ENCODE measurements at regions not wholly inside any gene's neighbourhood (a gene's known extent, or its start where the extent isn't known, plus 50 kb on each side); places are given as distances from the start of the nearest gene placed in this dataset.

DNA sequence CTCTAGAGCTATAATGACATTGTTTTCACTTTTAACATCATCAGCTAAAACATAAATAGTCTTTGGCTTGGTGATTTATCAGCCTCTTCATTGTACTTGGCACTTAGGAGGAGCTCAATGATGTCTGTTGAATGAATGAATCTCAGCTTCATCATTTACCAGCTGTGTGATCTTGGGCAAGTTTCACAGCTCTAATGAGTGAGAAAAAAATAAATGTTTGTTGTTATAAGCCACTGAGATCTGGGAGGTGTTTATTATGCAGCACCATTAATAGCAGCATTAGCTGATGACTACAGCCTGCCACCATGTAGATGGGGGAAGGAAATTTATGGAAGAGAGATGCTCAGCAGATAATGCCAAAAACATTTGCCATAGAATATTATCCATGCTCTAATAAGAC lies 63.6 kb upstream of the C1QTNF7 start:
- Histone ChIP-seq H3K27ac (ENCODE audit: low read depth, low read length) (no peak overlapping the region), H3K4me3 (ENCODE audit: low read length) (no peak overlapping the region), H3K36me3 (ENCODE audit: insufficient read depth, low read length) (no peaks in the 10 kb centered on the region), H3K27me3 (ENCODE audit: insufficient read depth, low read length, poor library complexity, severe bottlenecking) (no peaks in the 10 kb centered on the region), H3K9me3 (ENCODE audit: low read length) (no peaks in the 10 kb centered on the region), H3K4me1 (ENCODE audit: insufficient read depth, low read length) (no peaks in the 10 kb centered on the region)
- ChIA-PET CTCF (no interaction called here), POLR2A (no interaction called here)
- Mint-ChIP-seq H3K4me1 (no peaks in the 10 kb centered on the region), H3K36me3 (peaks cover 0 to 5% (median 0%) of the 10 kb centered on the region in 3 donors), H3K27ac (no peak overlapping the region), H3K4me3 (no peak overlapping the region), H3K9me3 (no peaks in the 10 kb centered on the region), H3K27me3 (peaks cover 5 to 21% of the 10 kb centered on the region in 2 donors)
- DNase-seq = no peak

DNA sequence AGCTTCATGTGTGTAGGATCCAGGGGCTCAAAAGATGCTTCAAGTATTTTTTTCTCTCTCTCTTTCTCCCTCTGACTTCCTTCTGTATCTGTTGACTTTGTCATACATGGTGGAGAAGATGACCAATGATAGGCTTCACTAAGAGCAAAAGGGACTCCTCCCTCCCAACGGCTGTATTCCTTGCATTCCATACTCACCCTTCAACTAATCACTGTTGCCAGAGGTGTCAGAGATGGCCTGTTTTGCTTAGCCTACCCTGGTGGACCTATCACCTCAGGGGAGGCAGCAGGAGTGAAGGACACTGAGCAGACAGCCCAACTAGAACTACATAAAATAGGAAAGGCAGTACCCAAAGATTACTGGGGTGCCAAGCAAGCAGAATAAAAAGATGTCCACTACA lies 62.2 kb upstream of the C1QTNF7 start:
- Histone ChIP-seq H3K36me3 (ENCODE audit: insufficient read depth, low read length) (no peaks in the 10 kb centered on the region), H3K27ac (ENCODE audit: low read depth, low read length) (no peak overlapping the region), H3K4me3 (ENCODE audit: low read length) (no peak overlapping the region), H3K9me3 (ENCODE audit: low read length) (no peaks in the 10 kb centered on the region), H3K4me1 (ENCODE audit: insufficient read depth, low read length) (no peaks in the 10 kb centered on the region), H3K27me3 (ENCODE audit: insufficient read depth, low read length, poor library complexity, severe bottlenecking) (no peaks in the 10 kb centered on the region)
- peak overlapping the region in 1 of 8 donors; percentile 64 for H3K27ac Mint-ChIP-seq
- peaks cover 5 to 19% of the 10 kb centered on the region in 2 donors for H3K27me3 Mint-ChIP-seq
- ChIA-PET CTCF (no interaction called here), POLR2A (no interaction called here)
- H3K36me3 Mint-ChIP-seq = peaks cover 0 to 5% (median 0%) of the 10 kb centered on the region in 3 donors
- no peak overlapping the region for H3K4me3 Mint-ChIP-seq
- H3K4me1 Mint-ChIP-seq = no peaks in the 10 kb centered on the region
- H3K9me3 Mint-ChIP-seq = no peaks in the 10 kb centered on the region
- DNase-seq = no peak

DNA sequence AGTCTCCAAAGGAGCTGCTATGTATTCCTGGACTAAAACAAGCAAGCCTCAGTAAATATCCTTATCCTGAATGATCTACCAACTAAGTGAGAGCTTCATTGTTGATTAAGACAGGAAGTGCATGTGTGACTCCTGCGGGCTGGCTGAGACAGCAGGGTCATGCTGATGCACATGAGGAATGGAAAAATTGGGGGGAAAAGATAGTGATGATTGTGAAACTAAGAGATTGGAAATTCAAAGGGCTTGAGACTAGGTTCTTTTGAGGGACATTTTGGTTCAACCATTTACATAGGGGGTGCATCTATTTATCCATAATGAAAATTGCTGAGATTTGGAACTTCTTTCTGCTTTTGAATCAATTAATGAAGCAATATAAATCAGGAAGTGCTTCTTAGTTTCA lies 61.1 kb upstream of the C1QTNF7 start:
- H3K27me3 Mint-ChIP-seq = peaks cover 6 to 24% of the 10 kb centered on the region in 2 donors
- DNase-seq = no peak
- H3K4me3 ChIP-seq (ENCODE audit: low read length) = no peak overlapping the region
- H3K4me1 ChIP-seq (ENCODE audit: insufficient read depth, low read length) = no peaks in the 10 kb centered on the region
- CTCF ChIA-PET = interaction anchor here (0.9 kb wide), 1 partner anchor 11 kb away, joined by 3 read pairs; no protein-coding TSS in a partner anchor
- no peaks in the 10 kb centered on the region for H3K9me3 Mint-ChIP-seq
- no peaks in the 10 kb centered on the region for H3K27me3 ChIP-seq (ENCODE audit: insufficient read depth, low read length, poor library complexity, severe bottlenecking)
- no peaks in the 10 kb centered on the region for H3K36me3 ChIP-seq (ENCODE audit: insufficient read depth, low read length)
- no peak overlapping the region for H3K27ac Mint-ChIP-seq
- H3K36me3 Mint-ChIP-seq = peaks cover 0 to 5% (median 0%) of the 10 kb centered on the region in 3 donors
- H3K4me1 Mint-ChIP-seq = no peaks in the 10 kb centered on the region
- POLR2A ChIA-PET = no interaction called here
- H3K27ac ChIP-seq (ENCODE audit: low read depth, low read length) = no peak overlapping the region
- no peak overlapping the region for H3K4me3 Mint-ChIP-seq
- H3K9me3 ChIP-seq (ENCODE audit: low read length) = no peaks in the 10 kb centered on the region

DNA sequence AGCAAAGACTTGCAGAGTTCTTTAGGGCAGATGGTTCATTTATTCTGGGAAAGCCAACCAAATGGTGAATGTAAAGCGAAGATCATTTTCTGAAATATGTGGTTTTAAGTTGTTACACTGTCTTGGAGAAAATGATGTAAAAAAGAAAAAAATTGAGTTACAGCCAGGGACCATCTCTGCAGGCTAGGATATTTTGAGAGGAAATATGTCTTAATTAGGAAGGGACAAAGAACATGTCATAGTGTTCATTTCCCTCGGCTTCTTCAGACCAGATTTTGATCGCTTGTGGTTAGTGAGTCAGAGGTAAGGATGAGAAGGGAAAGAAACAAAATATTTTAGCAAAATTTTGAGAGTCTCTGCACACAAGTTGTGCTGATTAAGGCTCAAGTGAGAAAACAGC lies 59.0 kb upstream of the C1QTNF7 start:
- H3K27ac Mint-ChIP-seq = no peak overlapping the region
- DNase-seq = no peak
- no peaks in the 10 kb centered on the region for H3K9me3 Mint-ChIP-seq

DNA sequence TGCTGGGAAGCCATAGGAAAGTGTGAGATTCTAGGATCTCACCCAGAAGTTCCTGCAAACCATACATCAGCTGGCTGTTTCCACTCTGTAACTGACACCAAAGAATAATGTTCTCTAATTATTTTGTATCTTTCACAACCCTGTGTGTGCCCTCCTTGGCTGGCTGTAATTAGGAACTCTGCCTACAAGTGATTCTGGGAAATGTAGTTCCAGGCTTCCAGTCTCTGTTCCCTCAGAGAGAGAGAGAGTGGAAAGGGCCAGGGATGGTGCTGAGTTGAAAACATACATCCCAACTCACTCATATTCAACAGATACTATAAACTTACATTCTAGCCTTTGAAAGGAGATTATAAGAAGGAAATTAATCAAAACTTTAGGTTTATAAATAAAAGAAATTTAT lies 57.5 kb upstream of the C1QTNF7 start:
- Histone ChIP-seq H3K27me3 (ENCODE audit: insufficient read depth, low read length, poor library complexity, severe bottlenecking) (no peaks in the 10 kb centered on the region), H3K9me3 (ENCODE audit: low read length) (no peaks in the 10 kb centered on the region), H3K4me1 (ENCODE audit: insufficient read depth, low read length) (no peaks in the 10 kb centered on the region), H3K36me3 (ENCODE audit: insufficient read depth, low read length) (no peaks in the 10 kb centered on the region), H3K27ac (ENCODE audit: low read depth, low read length) (no peak overlapping the region), H3K4me3 (ENCODE audit: low read length) (no peak overlapping the region)
- Mint-ChIP-seq H3K36me3 (peaks cover 0 to 5% (median 0%) of the 10 kb centered on the region in 3 donors), H3K27ac (no peak overlapping the region), H3K9me3 (no peaks in the 10 kb centered on the region), H3K4me3 (no peak overlapping the region), H3K4me1 (no peaks in the 10 kb centered on the region), H3K27me3 (peaks cover 5 to 27% of the 10 kb centered on the region in 2 donors)
- POLR2A ChIA-PET = no interaction called here
- CTCF ChIA-PET = no interaction called here
- no peak for DNase-seq

More for the DNA sequence above, 59.0 kb upstream of the C1QTNF7 start:
- ChIA-PET CTCF (no interaction called here), POLR2A (no interaction called here)
- H3K9me3 ChIP-seq (ENCODE audit: low read length) = no peaks in the 10 kb centered on the region
- H3K27me3 ChIP-seq (ENCODE audit: insufficient read depth, low read length, poor library complexity, severe bottlenecking) = no peaks in the 10 kb centered on the region
- peaks cover 5 to 30% of the 10 kb centered on the region in 2 donors for H3K27me3 Mint-ChIP-seq
- no peaks in the 10 kb centered on the region for H3K4me1 Mint-ChIP-seq
- H3K4me1 ChIP-seq (ENCODE audit: insufficient read depth, low read length) = no peaks in the 10 kb centered on the region
- no peak overlapping the region for H3K4me3 ChIP-seq (ENCODE audit: low read length)
- H3K36me3 ChIP-seq (ENCODE audit: insufficient read depth, low read length) = no peaks in the 10 kb centered on the region
- no peak overlapping the region for H3K4me3 Mint-ChIP-seq
- peaks cover 0 to 5% (median 0%) of the 10 kb centered on the region in 3 donors for H3K36me3 Mint-ChIP-seq
- H3K27ac ChIP-seq (ENCODE audit: low read depth, low read length) = no peak overlapping the region

DNA sequence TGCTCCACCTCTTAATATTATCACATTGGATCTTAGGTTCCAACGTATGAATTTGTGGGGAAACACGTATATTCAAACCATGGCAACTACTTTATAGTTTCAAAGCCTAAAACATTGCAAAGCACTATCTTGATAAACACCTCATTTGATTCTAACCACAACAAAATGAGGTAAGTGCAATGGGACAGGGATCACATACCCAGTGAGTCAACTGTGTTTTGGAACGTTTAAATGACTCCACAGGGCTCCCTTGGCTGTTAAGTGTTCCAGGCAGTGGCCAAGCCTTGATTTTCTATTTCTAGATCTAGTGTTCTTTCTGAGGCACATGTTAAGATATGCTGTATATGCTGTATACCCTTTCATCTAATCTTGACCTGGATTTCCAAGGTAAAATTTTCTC lies 54.5 kb upstream of the C1QTNF7 start:
- H3K9me3 ChIP-seq (ENCODE audit: low read length) = no peaks in the 10 kb centered on the region
- H3K36me3 ChIP-seq (ENCODE audit: insufficient read depth, low read length) = no peaks in the 10 kb centered on the region
- POLR2A ChIA-PET = no interaction called here
- no peak overlapping the region for H3K4me3 Mint-ChIP-seq
- H3K4me3 ChIP-seq (ENCODE audit: low read length) = no peak overlapping the region
- CTCF ChIA-PET = no interaction called here
- no peaks in the 10 kb centered on the region for H3K27me3 ChIP-seq (ENCODE audit: insufficient read depth, low read length, poor library complexity, severe bottlenecking)
- no peak overlapping the region for H3K27ac ChIP-seq (ENCODE audit: low read depth, low read length)
- no peaks in the 10 kb centered on the region for H3K9me3 Mint-ChIP-seq
- no peak for DNase-seq
- H3K4me1 Mint-ChIP-seq = peaks cover 2 to 7% (median 5%) of the 10 kb centered on the region in 3 donors
- peaks cover 0 to 5% (median 0%) of the 10 kb centered on the region in 3 donors for H3K36me3 Mint-ChIP-seq
- H3K4me1 ChIP-seq (ENCODE audit: insufficient read depth, low read length) = peaks cover 8% of the 10 kb centered on the region
- H3K27ac Mint-ChIP-seq = no peak overlapping the region
- peaks cover 2 to 22% of the 10 kb centered on the region in 2 donors for H3K27me3 Mint-ChIP-seq

DNA sequence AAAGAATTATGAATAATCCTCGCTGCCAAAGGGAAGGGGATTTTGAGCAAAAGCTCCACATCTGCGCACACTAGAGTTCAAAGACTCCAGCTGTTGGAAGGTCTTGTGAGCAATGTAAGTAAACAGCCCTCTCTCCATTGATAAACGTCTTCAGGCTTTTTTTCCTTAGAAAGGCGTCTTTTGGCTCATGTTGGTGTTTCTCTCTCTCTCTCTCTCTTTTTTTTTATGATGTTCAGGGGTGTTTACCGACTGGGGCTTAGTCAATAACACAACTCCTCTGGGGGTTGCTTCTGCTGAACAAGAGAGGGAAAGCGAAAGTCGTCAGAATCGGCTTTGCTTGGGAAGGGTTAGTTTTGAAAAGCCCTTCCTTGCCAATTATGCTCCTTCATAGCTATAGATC lies 53.2 kb upstream of the C1QTNF7 start:
- Mint-ChIP-seq H3K4me3 (no peak overlapping the region), H3K27ac (no peak overlapping the region), H3K9me3 (no peaks in the 10 kb centered on the region), H3K27me3 (peaks cover 2 to 14% of the 10 kb centered on the region in 2 donors), H3K36me3 (no peaks in the 10 kb centered on the region), H3K4me1 (peaks cover 2 to 7% (median 5%) of the 10 kb centered on the region in 3 donors)
- Histone ChIP-seq H3K27me3 (ENCODE audit: insufficient read depth, low read length, poor library complexity, severe bottlenecking) (no peaks in the 10 kb centered on the region), H3K4me3 (ENCODE audit: low read length) (no peak overlapping the region), H3K27ac (ENCODE audit: low read depth, low read length) (no peak overlapping the region), H3K9me3 (ENCODE audit: low read length) (no peaks in the 10 kb centered on the region), H3K36me3 (ENCODE audit: insufficient read depth, low read length) (no peaks in the 10 kb centered on the region), H3K4me1 (ENCODE audit: insufficient read depth, low read length) (peaks cover 8% of the 10 kb centered on the region)
- no peak for DNase-seq
- ChIA-PET POLR2A (no interaction called here), CTCF (no interaction called here)

DNA sequence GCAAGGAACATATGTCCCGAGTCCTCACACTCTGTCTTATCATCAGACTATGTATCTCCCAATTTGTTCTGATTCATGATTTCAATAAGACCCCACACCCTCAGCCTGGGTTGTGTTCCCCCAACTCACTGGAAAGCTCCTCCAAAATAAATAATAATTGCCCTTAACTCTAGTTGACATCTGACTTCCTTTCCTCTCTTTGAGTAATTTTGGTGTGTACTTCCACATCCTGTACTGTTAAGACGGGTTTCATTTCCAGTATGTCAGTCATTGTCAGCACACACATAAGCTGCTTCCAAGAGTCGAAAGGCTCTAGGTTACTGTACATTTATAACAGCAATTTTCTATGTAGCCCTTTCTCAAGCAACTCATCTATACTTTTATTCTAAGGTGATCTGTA lies 52.2 kb upstream of the C1QTNF7 start:
- H3K36me3 ChIP-seq (ENCODE audit: insufficient read depth, low read length) = no peaks in the 10 kb centered on the region
- ChIA-PET POLR2A (no interaction called here), CTCF (no interaction called here)
- H3K4me1 Mint-ChIP-seq = peaks cover 2 to 7% (median 5%) of the 10 kb centered on the region in 3 donors
- H3K27ac Mint-ChIP-seq = no peak overlapping the region
- H3K36me3 Mint-ChIP-seq = no peaks in the 10 kb centered on the region
- no peaks in the 10 kb centered on the region for H3K9me3 Mint-ChIP-seq
- peaks cover 8% of the 10 kb centered on the region for H3K4me1 ChIP-seq (ENCODE audit: insufficient read depth, low read length)
- no peak overlapping the region for H3K4me3 ChIP-seq (ENCODE audit: low read length)
- H3K27me3 ChIP-seq (ENCODE audit: insufficient read depth, low read length, poor library complexity, severe bottlenecking) = no peaks in the 10 kb centered on the region
- H3K27me3 Mint-ChIP-seq = peaks cover 2 to 12% of the 10 kb centered on the region in 2 donors
- no peak overlapping the region for H3K27ac ChIP-seq (ENCODE audit: low read depth, low read length)
- no peak overlapping the region for H3K4me3 Mint-ChIP-seq
- no peaks in the 10 kb centered on the region for H3K9me3 ChIP-seq (ENCODE audit: low read length)
- no peak for DNase-seq

DNA sequence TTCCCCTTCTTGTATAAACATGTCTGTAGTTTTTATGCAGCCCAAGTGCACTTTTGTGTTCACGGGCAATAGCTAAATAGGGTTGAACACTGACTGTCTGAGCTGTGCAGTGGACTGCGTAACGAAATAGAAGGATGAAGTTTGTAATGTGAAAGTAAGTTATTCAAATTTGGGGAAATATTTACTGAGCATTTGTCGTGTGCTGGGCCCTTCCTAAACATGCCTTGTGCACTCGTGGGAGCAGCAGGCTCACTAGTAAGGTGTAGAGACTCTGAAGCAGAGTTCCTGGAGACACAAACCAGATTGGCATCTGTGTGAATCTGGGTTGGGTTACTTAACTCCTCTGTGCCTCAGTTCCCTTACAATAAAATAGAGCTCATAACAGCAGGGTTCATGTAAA lies 51.7 kb upstream of the C1QTNF7 start:
- H3K4me1 Mint-ChIP-seq = peaks cover 2 to 7% (median 5%) of the 10 kb centered on the region in 3 donors
- ChIA-PET POLR2A (no interaction called here), CTCF (no interaction called here)
- no peak overlapping the region for H3K27ac ChIP-seq (ENCODE audit: low read depth, low read length)
- no peaks in the 10 kb centered on the region for H3K9me3 Mint-ChIP-seq
- H3K27ac Mint-ChIP-seq = no peak overlapping the region
- H3K4me3 Mint-ChIP-seq = no peak overlapping the region
- no peaks in the 10 kb centered on the region for H3K27me3 ChIP-seq (ENCODE audit: insufficient read depth, low read length, poor library complexity, severe bottlenecking)
- H3K36me3 Mint-ChIP-seq = no peaks in the 10 kb centered on the region
- DNase-seq = no peak
- H3K36me3 ChIP-seq (ENCODE audit: insufficient read depth, low read length) = no peaks in the 10 kb centered on the region
- peaks cover 8% of the 10 kb centered on the region for H3K4me1 ChIP-seq (ENCODE audit: insufficient read depth, low read length)
- H3K27me3 Mint-ChIP-seq = peaks cover 0 to 12% of the 10 kb centered on the region in 2 donors
- no peaks in the 10 kb centered on the region for H3K9me3 ChIP-seq (ENCODE audit: low read length)
- no peak overlapping the region for H3K4me3 ChIP-seq (ENCODE audit: low read length)

All from CD8-positive, alpha-beta memory T cell (primary cell).